ENCODE measurements at regions not wholly inside any gene's neighbourhood (a gene's known extent, or its start where the extent isn't known, plus 50 kb on each side); places are given as distances from the start of the nearest gene placed in this dataset.
A peak's percentile ranks its signal among the peaks of the same experiment; 100 is the strongest.
"Not testable (repeated sequence)": the region's sequence is repeated elsewhere in the genome, so short reads cannot be mapped to it uniquely, and the experiment has no call there.

GRCh38 chr17:20633268-20634059, 53.9 kb downstream of the CDRT15L2 start:
- not testable (repeated sequence) for DNase-seq

- not testable (repeated sequence) for DNase-seq
These were observed 60.6 kb downstream of the CDRT15L2 start for GRCh38 chr17:20640147-20640546.

- peak in 1 of 2 experiments; percentile 9 for DNase-seq
These were observed 67.2 kb downstream of the CDRT15L2 start for GRCh38 chr17:20646661-20647272.

- DNase-seq = not testable (repeated sequence)
These were observed 69.7 kb downstream of the CDRT15L2 start for GRCh38 chr17:20649097-20649767.

GRCh38 chr17:20651022-20651421, 71.5 kb downstream of the CDRT15L2 start:
- not testable (repeated sequence) for DNase-seq

GRCh38 chr17:20651736-20652135, 72.2 kb downstream of the CDRT15L2 start:
- DNase-seq = peak in 1 of 2 experiments; percentile 51

GRCh38 chr17:20653391-20653790, 73.9 kb downstream of the CDRT15L2 start:
- peak in 1 of 2 experiments; percentile 8 for DNase-seq

GRCh38 chr17:20654114-20654513, 74.6 kb downstream of the CDRT15L2 start:
- not testable (repeated sequence) for DNase-seq

GRCh38 chr17:20654575-20654974, 75.1 kb downstream of the CDRT15L2 start:
- not testable (repeated sequence) for DNase-seq

GRCh38 chr17:20665103-20665955, 85.8 kb downstream of the CDRT15L2 start:
- not testable (repeated sequence) for DNase-seq

- not testable (repeated sequence) for DNase-seq
These were observed 87.2 kb downstream of the CDRT15L2 start for GRCh38 chr17:20666689-20667088.

GRCh38 chr17:20667712-20668111, 88.2 kb downstream of the CDRT15L2 start:
- not testable (repeated sequence) for DNase-seq

GRCh38 chr17:20668316-20668715, 88.8 kb downstream of the CDRT15L2 start:
- DNase-seq = not testable (repeated sequence)

- not testable (repeated sequence) for DNase-seq
These were observed 89.3 kb downstream of the CDRT15L2 start for GRCh38 chr17:20668868-20669267.

- not testable (repeated sequence) for DNase-seq
These were observed 91.0 kb downstream of the CDRT15L2 start for GRCh38 chr17:20670506-20670905.

- DNase-seq = not testable (repeated sequence)
These were observed 94.8 kb downstream of the CDRT15L2 start for GRCh38 chr17:20674374-20674773.

- DNase-seq = not testable (repeated sequence)
These were observed 96.2 kb downstream of the CDRT15L2 start for GRCh38 chr17:20675707-20676106.

- DNase-seq = not testable (repeated sequence)
These were observed 97.1 kb downstream of the CDRT15L2 start for GRCh38 chr17:20676656-20677055.

- DNase-seq = not testable (repeated sequence)
These were observed 97.9 kb downstream of the CDRT15L2 start for GRCh38 chr17:20677469-20677868.

GRCh38 chr17:20678424-20678823, 98.9 kb downstream of the CDRT15L2 start:
- not testable (repeated sequence) for DNase-seq

- not testable (repeated sequence) for DNase-seq
These were observed 102.5 kb downstream of the CDRT15L2 start for GRCh38 chr17:20681746-20682722.

All from NCI-H446 (cell line).